Caco-2 (cell line): ENCODE measurements at regions not wholly inside any gene's neighbourhood (a gene's known extent, or its start where the extent isn't known, plus 50 kb on each side); places are given as distances from the start of the nearest gene placed in this dataset.

Experiments
- BruUV-seq: library from RNA; stranded (reverse); fragments of 400-500 nt; replicated peaks from 2 replicates; lab custom pipeline; 2021; lab: Mats Ljungman, UMichigan
- CTCF ChIA-PET: fragments of 300-600 bp; sonication (Branson Sonifier 250); formaldehyde crosslinking; loops from one replicate; lab custom pipeline; 2022; ENCODE audit warnings: antibody characterized with exemption; lab: Charles Lee
- POLR2A ChIA-PET: fragments of 300-600 bp; sonication (Branson Sonifier 250); formaldehyde crosslinking; loops from one replicate; lab custom pipeline; 2022; ENCODE audit warnings: antibody characterized with exemption; lab: Charles Lee
- DNase-seq, 2 experiments: peaks; one replicate each; pipeline versions ENCODE4 v3.0.0 to v3.0.0-alpha.2; 2020 to 2022
- H3K27me3 ChIP-seq: replicated peaks from 2 replicates; pipeline ENCODE4 v1.6.0; 2011; ENCODE audit warnings: low read length; ENCODE audit not compliant: control insufficient read depth, insufficient read depth
- H3K36me3 ChIP-seq: 2 replicates; pipeline ENCODE4 v1.5.1; 2011; ENCODE audit warnings: low read length; ENCODE audit not compliant: control insufficient read depth, insufficient read depth
- H3K4me1 ChIP-seq: fragments of 250-450 bp; sonication (Bioruptor Pico); 2 replicates; pipeline ENCODE4 v1.5.1; 2020; ENCODE audit warnings: mild to moderate bottlenecking
- H3K4me3 ChIP-seq: 2 replicates; pipeline ENCODE4 v1.5.1; 2011; ENCODE audit warnings: low read depth, mild to moderate bottlenecking, control low read depth, low read length
- H3K9me3 ChIP-seq: fragments of 250-450 bp; sonication (Bioruptor Pico); 2 replicates; pipeline ENCODE4 v1.5.1; 2020; ENCODE audit warnings: mild to moderate bottlenecking, moderate library complexity
- H3K27ac Mint-ChIP-seq: one replicate; pipeline ENCODE4 v1.8.0; 2022; ENCODE audit warnings: mixed read lengths; ENCODE audit not compliant: unreplicated experiment
- H3K27me3 Mint-ChIP-seq: one replicate; pipeline ENCODE4 v1.8.0; 2022; ENCODE audit warnings: mixed read lengths; ENCODE audit not compliant: insufficient read depth, unreplicated experiment
- H3K36me3 Mint-ChIP-seq: one replicate; pipeline ENCODE4 v1.8.0; 2022; ENCODE audit warnings: mild to moderate bottlenecking, mixed read lengths; ENCODE audit not compliant: insufficient read depth, unreplicated experiment
- H3K4me1 Mint-ChIP-seq: one replicate; pipeline ENCODE4 v1.8.0; 2022; ENCODE audit warnings: low read depth, mixed read lengths; ENCODE audit not compliant: unreplicated experiment
- H3K4me3 Mint-ChIP-seq: one replicate; pipeline ENCODE4 v1.8.0; 2022; ENCODE audit warnings: mild to moderate bottlenecking, moderate library complexity, mixed read lengths; ENCODE audit not compliant: unreplicated experiment
- H3K9me3 Mint-ChIP-seq: one replicate; pipeline ENCODE4 v1.8.0; 2022; ENCODE audit warnings: mixed read lengths; ENCODE audit not compliant: unreplicated experiment
- CTCF ChIP-seq, 2 experiments: fragments of 200-600 bp in 1 of 2; IDR thresholded peaks; 1 replicate in 1 of 2; 2 replicates in 1 of 2; pipeline versions ENCODE4 v1.5.1 to v1.8.0; 2011 to 2022; ENCODE audit warnings: antibody characterized with exemption in 1 of 2, control low read depth in 1 of 2, inconsistent platforms in 1 of 2, low read depth in 1 of 2, low read length in 1 of 2, mild to moderate bottlenecking in 1 of 2, moderate library complexity in 1 of 2; ENCODE audit not compliant: insufficient read depth in 1 of 2, severe bottlenecking in 1 of 2, unreplicated experiment in 1 of 2
- intact Hi-C: fragments of 100-400 bp; cut with micrococcal nuclease; formaldehyde crosslinking; loops from one replicate; pipeline ENCODE4 v1.10.0; 2022; ENCODE audit not compliant: unreplicated experiment

GRCh38 chr9:100785946-100786345, 208.1 kb downstream of the CAVIN4 start:
- no peaks in the 10 kb centered on the region for H3K27me3 ChIP-seq
- no peak for TF ChIP-seq CTCF (IDR thresholded peaks at IDR 0.05; ENCODE audit: insufficient read depth in 1 of 2, low read depth in 1 of 2, low read length in 1 of 2, severe bottlenecking in 1 of 2, unreplicated experiment in 1 of 2)
- H3K9me3 Mint-ChIP-seq = no peaks in the 10 kb centered on the region
- H3K4me3 Mint-ChIP-seq = no peak overlapping the region
- POLR2A ChIA-PET = no interaction called here
- intact Hi-C loops = no loop called here
- no peaks in the 10 kb centered on the region for H3K4me1 Mint-ChIP-seq
- H3K4me3 ChIP-seq = no peak overlapping the region
- H3K27ac Mint-ChIP-seq = no peak overlapping the region
- DNase-seq = no peak
- H3K9me3 ChIP-seq = peaks cover 6% of the 10 kb centered on the region; the same call in 1 of the 2 replicates
- CTCF ChIA-PET = no interaction called here
- no peaks in the 10 kb centered on the region for H3K4me1 ChIP-seq
- H3K27me3 Mint-ChIP-seq = no peaks in the 10 kb centered on the region
- no peaks in the 10 kb centered on the region for H3K36me3 ChIP-seq
- no TSS peak for BruUV-seq
- H3K36me3 Mint-ChIP-seq = no peaks in the 10 kb centered on the region

DNA sequence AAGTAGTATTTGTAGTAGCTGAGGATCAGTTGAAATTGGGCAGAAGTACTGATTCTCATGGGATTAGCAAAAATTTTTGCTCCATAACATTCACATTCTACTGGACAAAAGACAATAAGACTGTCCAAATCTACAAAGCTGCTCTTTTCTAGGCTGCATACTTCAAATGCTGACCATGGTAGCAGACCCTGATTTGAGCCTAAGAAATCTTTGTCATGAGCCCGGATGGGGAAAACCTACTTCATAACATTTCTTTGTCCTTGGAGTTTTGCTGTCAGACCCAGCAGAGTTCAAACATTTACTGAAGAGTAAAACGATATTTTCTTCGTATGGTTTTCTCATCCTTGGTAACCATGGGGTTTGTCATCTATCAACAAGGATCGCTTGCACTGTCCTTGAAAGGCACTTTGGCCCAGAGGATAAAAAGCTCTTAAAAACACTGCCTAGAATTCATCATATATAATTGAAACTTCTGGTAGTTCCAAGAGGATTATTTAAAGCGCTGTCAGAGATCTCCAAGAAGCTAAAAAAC, 216.9 kb downstream of the CAVIN4 start:
- Histone ChIP-seq H3K9me3 (no peaks in the 10 kb centered on the region; the same call in 1 of the 2 replicates), H3K27me3 (no peaks in the 10 kb centered on the region), H3K36me3 (no peaks in the 10 kb centered on the region), H3K4me1 (no peaks in the 10 kb centered on the region), H3K4me3 (no peak overlapping the region)
- Mint-ChIP-seq H3K27me3 (no peaks in the 10 kb centered on the region), H3K4me3 (no peak overlapping the region), H3K36me3 (no peaks in the 10 kb centered on the region), H3K9me3 (no peaks in the 10 kb centered on the region), H3K27ac (no peak overlapping the region), H3K4me1 (no peaks in the 10 kb centered on the region)
- intact Hi-C loops = no loop called here
- POLR2A ChIA-PET = no interaction called here
- BruUV-seq = no TSS peak
- CTCF ChIA-PET = no interaction called here
- TF ChIP-seq CTCF (IDR thresholded peaks at IDR 0.05; ENCODE audit: insufficient read depth in 1 of 2, low read depth in 1 of 2, low read length in 1 of 2, severe bottlenecking in 1 of 2, unreplicated experiment in 1 of 2) = no peak
- no peak for DNase-seq

GRCh38 chr9:100803956-100804355, 224.6 kb upstream of the PLPPR1 start:
- intact Hi-C loops = no loop called here
- no peaks in the 10 kb centered on the region for H3K4me1 ChIP-seq
- no peaks in the 10 kb centered on the region for H3K27me3 ChIP-seq
- BruUV-seq = no TSS peak
- H3K4me3 Mint-ChIP-seq = no peak overlapping the region
- ChIA-PET POLR2A (no interaction called here), CTCF (no interaction called here)
- H3K4me1 Mint-ChIP-seq = no peaks in the 10 kb centered on the region
- H3K36me3 ChIP-seq = no peaks in the 10 kb centered on the region
- H3K9me3 ChIP-seq = no peaks in the 10 kb centered on the region
- no peaks in the 10 kb centered on the region for H3K9me3 Mint-ChIP-seq
- no peak overlapping the region for H3K27ac Mint-ChIP-seq
- H3K36me3 Mint-ChIP-seq = no peaks in the 10 kb centered on the region
- DNase-seq = no peak
- no peak overlapping the region for H3K4me3 ChIP-seq
- no peak for TF ChIP-seq CTCF (IDR thresholded peaks at IDR 0.05; ENCODE audit: insufficient read depth in 1 of 2, low read depth in 1 of 2, low read length in 1 of 2, severe bottlenecking in 1 of 2, unreplicated experiment in 1 of 2)
- peaks cover under 1% of the 10 kb centered on the region for H3K27me3 Mint-ChIP-seq
